Stomach (tissue), 4 donors: ENCODE measurements at regions not wholly inside any gene's neighbourhood (a gene's known extent, or its start where the extent isn't known, plus 50 kb on each side); places are given as distances from the start of the nearest gene placed in this dataset.

Experiments
- EP300 ChIP-seq: sonication (generic); formaldehyde crosslinking; IDR thresholded peaks from one replicate; pipeline ENCODE4 v1.6.1; 2017; ENCODE audit warnings: antibody characterized with exemption
- POLR2A ChIP-seq, 4 donors: fragments of 450-650 bp; IDR thresholded peaks; one replicate each; pipeline ENCODE4 v1.6.1; 2016; ENCODE audit warnings: antibody characterized with exemption in 4 of 4, control low read depth in 2 of 4, mild to moderate bottlenecking in 1 of 4, moderate library complexity in 1 of 4
- POLR2AphosphoS5 ChIP-seq, 3 donors: sonication (generic); formaldehyde crosslinking; IDR thresholded peaks; one replicate each; pipeline ENCODE4 v1.6.1; 2016; ENCODE audit warnings: antibody characterized with exemption in 3 of 3
- TF ChIP-seq, protein P1 (sequence below), 7 experiments: fragments of 450-650 bp in 4 of 7; fragments of 200-600 bp in 3 of 7; sonication (generic) in 3 of 7; IDR thresholded peaks; one replicate each; pipeline ENCODE4 v1.5.1; 2016 to 2019; ENCODE audit warnings: antibody characterized with exemption in 7 of 7, control low read depth in 2 of 7, mild to moderate bottlenecking in 1 of 7

DNA sequence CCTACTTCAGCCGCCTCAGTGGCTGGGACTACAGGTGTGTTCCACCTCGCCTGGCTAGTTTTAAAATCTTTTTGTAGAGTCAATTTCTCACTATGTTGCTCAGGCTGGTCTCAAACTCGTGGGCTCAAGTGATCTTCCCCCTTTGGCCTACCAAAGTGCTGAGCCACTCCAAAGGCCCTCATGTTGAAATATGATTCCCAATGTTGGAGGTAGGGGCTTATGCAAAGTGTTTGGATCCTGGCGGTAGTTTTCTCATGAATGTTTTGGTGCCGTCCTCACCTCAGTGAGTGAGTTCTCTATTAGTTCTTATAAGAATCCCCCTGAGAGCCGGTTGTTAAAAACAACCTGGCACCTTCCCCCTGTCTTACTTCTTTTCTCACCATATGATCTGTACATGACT, 784.6 kb downstream of the TMTC2 start:
- TF ChIP-seq, protein P1, sequence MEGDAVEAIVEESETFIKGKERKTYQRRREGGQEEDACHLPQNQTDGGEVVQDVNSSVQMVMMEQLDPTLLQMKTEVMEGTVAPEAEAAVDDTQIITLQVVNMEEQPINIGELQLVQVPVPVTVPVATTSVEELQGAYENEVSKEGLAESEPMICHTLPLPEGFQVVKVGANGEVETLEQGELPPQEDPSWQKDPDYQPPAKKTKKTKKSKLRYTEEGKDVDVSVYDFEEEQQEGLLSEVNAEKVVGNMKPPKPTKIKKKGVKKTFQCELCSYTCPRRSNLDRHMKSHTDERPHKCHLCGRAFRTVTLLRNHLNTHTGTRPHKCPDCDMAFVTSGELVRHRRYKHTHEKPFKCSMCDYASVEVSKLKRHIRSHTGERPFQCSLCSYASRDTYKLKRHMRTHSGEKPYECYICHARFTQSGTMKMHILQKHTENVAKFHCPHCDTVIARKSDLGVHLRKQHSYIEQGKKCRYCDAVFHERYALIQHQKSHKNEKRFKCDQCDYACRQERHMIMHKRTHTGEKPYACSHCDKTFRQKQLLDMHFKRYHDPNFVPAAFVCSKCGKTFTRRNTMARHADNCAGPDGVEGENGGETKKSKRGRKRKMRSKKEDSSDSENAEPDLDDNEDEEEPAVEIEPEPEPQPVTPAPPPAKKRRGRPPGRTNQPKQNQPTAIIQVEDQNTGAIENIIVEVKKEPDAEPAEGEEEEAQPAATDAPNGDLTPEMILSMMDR (IDR thresholded peaks at IDR 0.05) = no peak
- no peak for TF ChIP-seq POLR2A (IDR thresholded peaks at IDR 0.05)
- no peak for TF ChIP-seq POLR2AphosphoS5 (IDR thresholded peaks at IDR 0.05)
- no peak for TF ChIP-seq EP300
